GM21619 (cell line): ENCODE measurements at regions not wholly inside any gene's neighbourhood (a gene's known extent, or its start where the extent isn't known, plus 50 kb on each side); places are given as distances from the start of the nearest gene placed in this dataset.
"Not testable (repeated sequence)": the region's sequence is repeated elsewhere in the genome, so short reads cannot be mapped to it uniquely, and the experiment has no call there.

Experiments
- ATAC-seq: cut with Tn5 transposase; IDR thresholded peaks from one replicate; pipeline ENCODE4 v1.9.1; 2021; ENCODE audit not compliant: unreplicated experiment

DNA sequence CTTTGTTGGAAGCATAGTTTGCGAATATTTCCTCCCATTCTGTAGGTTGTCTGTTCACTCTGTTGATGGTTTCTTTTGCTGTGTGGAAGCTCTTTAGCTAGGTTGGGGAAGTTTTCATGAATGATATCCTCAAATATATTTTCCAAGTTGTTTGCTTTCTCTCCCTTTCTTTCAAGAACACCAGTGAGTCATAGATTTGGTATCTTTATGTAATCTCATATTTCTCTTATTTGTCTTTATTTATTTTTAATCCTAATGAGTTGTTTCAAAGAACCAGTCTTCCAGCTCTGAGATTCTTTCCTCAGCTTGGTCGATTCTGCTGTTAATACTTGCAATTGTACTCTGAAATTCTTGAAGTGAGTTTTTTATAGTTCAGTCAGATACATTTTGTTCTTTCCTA lies 628.0 kb upstream of the ID4 start:
- no peak for ATAC-seq

GRCh38 chr6:19210849-19211590 lies 626.1 kb upstream of the ID4 start:
- no peak for ATAC-seq

GRCh38 chr6:19214231-19214630 lies 622.9 kb upstream of the ID4 start:
- ATAC-seq = no peak

GRCh38 chr6:19219931-19220330 lies 617.2 kb upstream of the ID4 start:
- no peak for ATAC-seq

- no peak for ATAC-seq
Measured at GRCh38 chr6:19231878-19232561, 605.1 kb upstream of the ID4 start.

DNA sequence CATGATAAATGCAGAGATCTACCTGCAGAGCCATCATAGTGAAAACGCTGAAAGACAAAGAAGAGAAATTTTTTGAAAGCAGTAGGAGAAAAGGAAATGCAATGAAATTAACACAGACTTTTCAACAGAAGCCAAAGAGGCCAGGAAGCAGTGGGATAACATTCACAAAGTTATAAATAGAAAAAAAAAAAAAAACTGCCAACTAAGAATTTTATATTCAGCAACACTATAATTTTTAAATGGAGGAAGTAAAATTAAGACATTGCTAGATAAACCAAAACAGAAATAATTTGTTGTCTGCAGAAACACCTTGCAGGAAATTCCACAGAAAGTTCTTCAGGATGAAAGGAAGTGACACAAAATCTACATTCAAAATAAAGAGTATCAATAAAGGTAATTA lies 591.5 kb upstream of the ID4 start:
- ATAC-seq = no peak

DNA sequence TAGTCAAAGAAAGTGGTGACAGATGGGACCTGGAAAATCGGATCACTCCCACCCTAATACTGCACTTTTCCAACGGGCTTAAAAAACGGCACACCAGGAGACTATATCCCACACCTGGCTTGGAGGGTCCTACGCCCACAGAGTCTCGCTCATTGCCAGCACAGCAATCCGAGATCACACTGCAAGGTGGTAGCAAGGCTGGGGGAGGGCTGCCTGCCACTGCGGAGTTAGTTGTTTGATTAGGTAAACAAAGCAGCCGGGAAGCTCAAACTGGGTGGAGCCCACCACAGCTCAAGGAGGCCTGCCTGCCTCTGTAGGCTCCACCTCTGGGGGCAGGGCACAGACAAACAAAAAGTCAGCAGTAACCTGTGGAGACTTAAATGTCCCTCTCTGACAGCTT lies 590.0 kb upstream of the ID4 start:
- not testable (repeated sequence) for ATAC-seq

GRCh38 chr6:19256123-19256522 lies 581.0 kb upstream of the ID4 start:
- ATAC-seq = not testable (repeated sequence)

DNA sequence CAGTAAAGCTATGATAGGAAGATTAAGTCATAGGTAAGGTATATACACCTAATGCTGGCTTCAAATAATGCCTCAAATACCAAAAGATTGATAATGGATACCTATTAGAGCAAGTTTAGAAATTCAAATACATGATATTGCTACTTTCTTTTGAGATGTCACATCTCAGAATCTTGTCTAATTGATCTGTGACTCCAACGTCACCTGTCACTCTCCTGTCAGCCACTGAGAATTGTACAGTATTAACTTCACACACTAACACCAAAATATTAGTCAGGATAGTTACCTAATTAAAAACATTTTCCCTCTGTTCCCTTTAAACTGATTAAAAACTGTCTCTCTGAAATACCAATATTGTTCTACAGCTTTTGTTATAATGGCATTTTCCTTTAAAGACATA lies 575.5 kb upstream of the ID4 start:
- ATAC-seq = no peak

- ATAC-seq = no peak
Measured at GRCh38 chr6:19268117-19268516, 569.1 kb upstream of the ID4 start.

GRCh38 chr6:19268718-19269117 lies 568.5 kb upstream of the ID4 start:
- no peak for ATAC-seq

GRCh38 chr6:19269341-19269898 lies 567.8 kb upstream of the ID4 start:
- no peak for ATAC-seq

DNA sequence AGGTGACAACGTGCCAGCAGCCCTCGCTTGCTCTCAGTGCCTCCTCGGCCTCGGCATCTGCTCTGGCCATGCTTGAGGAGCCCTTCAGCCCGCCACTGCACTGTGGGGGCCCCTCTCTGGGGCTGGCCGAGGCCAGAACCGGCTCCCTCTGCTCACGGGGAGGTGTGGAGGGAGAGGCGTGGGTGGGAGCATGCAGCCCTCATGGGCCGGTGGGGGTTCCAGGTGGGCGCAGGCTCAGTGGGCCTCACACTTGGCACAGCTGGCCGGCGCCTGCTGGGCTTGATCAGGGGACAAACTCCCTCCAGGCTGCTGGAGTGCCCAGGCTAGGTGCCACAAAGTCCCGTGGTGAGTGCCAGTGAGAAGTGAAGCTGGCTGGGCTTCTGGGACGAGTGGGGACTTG lies 566.6 kb upstream of the ID4 start:
- ATAC-seq = no peak

DNA sequence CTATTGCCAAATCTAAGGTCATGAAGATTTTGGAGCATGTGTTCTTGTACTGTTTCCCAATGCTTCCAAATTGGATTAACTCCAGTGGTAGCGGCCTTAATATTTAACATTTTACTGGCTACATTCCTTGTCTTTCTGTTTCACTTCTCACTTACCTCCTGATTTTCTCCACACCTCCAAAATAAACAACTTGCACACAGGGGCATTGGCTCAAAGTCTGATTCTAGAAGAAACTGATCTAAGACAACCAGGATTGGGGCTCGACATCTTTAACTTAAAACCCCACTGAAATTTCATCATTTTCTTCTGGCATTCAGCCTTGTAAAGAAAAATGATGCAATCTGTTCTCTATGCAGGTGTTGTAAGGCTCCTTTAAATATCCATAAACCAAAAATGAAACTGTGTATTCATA lies 557.9 kb upstream of the ID4 start:
- no peak for ATAC-seq

- no peak for ATAC-seq
Measured at GRCh38 chr6:19287928-19288327, 549.2 kb upstream of the ID4 start.

- no peak for ATAC-seq
Measured at GRCh38 chr6:19289457-19289856, 547.7 kb upstream of the ID4 start.

DNA sequence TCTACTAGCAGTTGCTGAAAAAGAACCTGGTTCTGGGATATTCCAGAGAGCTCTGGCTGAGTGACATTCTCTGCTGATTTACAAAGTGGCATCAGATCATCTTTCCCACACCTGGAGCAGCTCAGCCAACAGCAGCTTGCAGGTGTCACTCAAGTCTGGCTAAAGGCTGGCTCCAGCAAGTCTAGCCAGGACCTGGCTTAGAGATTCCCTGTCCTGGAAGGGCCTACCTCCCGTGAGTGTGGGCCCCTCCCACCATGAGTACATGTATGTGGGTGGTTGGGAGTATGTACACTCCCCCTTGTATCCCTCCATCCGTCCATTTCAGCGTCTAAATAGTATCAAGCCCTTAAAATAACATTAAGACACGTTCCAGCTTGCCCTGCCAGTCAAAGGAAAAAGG lies 539.3 kb upstream of the ID4 start:
- ATAC-seq = no peak

- ATAC-seq = no peak
Measured at GRCh38 chr6:19298421-19298820, 538.7 kb upstream of the ID4 start.

GRCh38 chr6:19299129-19299528 lies 538.0 kb upstream of the ID4 start:
- ATAC-seq = no peak

DNA sequence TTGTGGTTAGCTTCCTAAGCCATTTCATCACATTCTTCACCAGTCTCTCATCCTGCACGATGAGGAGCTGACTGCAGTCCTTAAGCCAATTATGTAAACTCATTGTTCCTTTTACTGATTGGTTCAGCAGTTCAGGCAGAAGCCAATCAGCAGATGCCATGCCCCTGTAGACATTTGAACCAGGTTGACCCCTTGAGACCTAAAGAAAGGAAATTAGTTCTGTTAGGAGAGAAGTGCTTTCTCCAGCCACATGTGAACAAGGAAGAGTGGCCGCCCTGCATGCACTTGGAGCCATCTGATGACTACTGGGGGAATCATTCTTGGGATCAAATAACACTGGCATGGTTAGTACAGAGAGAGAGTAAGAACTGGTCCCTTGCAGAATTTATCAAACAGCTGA lies 535.2 kb upstream of the ID4 start:
- ATAC-seq = no peak

DNA sequence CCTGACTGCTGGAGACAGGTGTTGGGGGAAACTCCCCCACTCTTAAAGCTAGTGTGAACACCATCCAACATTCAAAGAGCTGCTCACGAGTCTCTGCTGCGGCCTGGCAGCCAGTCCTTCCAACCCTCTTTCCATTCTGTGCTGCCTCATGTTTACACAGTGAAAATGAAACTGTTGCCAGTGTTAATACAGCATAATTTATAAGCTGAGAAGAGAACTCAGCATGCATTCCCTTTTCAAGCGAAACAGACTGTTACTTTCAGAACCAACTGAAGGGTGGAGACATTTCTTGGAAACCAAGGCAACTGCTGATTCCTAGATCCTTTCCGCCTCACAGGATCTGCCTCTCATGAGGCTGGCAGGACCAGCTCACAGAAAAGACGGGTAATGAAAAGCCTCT lies 533.8 kb upstream of the ID4 start:
- ATAC-seq = no peak

- ATAC-seq = no peak
Measured at GRCh38 chr6:19309661-19310060, 527.5 kb upstream of the ID4 start.
